Activated CD4-positive, alpha-beta T cell treated with anti-CD3 and anti-CD28 coated beads for 36 hours (primary cell): ENCODE measurements at regions not wholly inside any gene's neighbourhood (a gene's known extent, or its start where the extent isn't known, plus 50 kb on each side); places are given as distances from the start of the nearest gene placed in this dataset.

Experiments
- ATAC-seq: fragments of 200-7000 bp; cut with Tn5 transposase; one replicate; pipeline ENCODE4 v1.10.0; 2021; ENCODE audit warnings: mild to moderate bottlenecking, moderate library complexity
- CTCF ChIA-PET: fragments of 350-600 bp; sonication (Branson Sonifier 250); formaldehyde crosslinking; loops from one replicate; lab custom pipeline; 2021; ENCODE audit warnings: antibody characterized with exemption; lab: Charles Lee
- POLR2A ChIA-PET: fragments of 350-600 bp; sonication (Branson Sonifier 250); formaldehyde crosslinking; loops from one replicate; lab custom pipeline; 2021; ENCODE audit warnings: antibody characterized with exemption, inconsistent platforms; lab: Charles Lee
- DNase-seq: peaks from one replicate; pipeline ENCODE4 v3.0.0-alpha.2; 2020
- H3K27ac Mint-ChIP-seq: one replicate; pipeline ENCODE4 v1.8.0; 2021; ENCODE audit warnings: mixed read lengths
- H3K27me3 Mint-ChIP-seq: one replicate; pipeline ENCODE4 v1.8.0; 2021; ENCODE audit warnings: mixed read lengths
- H3K36me3 Mint-ChIP-seq: one replicate; pipeline ENCODE4 v1.8.0; 2021; ENCODE audit warnings: low read depth, mixed read lengths
- H3K4me1 Mint-ChIP-seq: one replicate; pipeline ENCODE4 v1.8.0; 2021; ENCODE audit warnings: mixed read lengths
- H3K4me3 Mint-ChIP-seq: one replicate; pipeline ENCODE4 v1.8.0; 2021; ENCODE audit warnings: mild to moderate bottlenecking, moderate library complexity, mixed read lengths
- H3K9me3 Mint-ChIP-seq: one replicate; pipeline ENCODE4 v1.8.0; 2021; ENCODE audit warnings: low read depth, mixed read lengths
- intact Hi-C, 2 experiments: fragments of 100-400 bp; cut with DNase I in 1 of 2; cut with micrococcal nuclease in 1 of 2; formaldehyde crosslinking; loops; one replicate each; pipeline versions ENCODE4 v1.14.2 to v1.15.1; 2022 to 2024; cut with DNase I, micrococcal nuclease

DNA sequence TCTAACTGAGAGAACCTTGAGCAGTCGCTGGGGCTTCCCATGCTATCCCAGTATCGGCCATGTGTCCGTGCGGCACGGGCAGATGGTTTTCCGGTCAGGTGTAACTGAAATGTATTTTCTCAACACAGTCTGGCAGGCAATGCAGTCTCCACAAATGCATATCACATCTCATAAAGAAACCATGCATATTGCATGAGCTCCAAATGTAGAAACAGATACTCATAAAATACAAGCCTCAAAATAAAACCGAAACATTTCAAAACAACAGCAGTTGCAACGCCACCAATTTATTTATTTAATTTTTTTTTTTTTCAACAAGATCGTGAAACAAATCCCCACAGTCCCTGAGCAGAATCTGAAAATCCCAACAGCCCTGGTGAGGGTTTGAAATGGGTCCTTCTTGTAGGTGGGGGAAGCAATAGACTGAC, 299.4 kb downstream of the LPIN1 start:
- Mint-ChIP-seq H3K4me3 (no peak overlapping the region), H3K27me3 (peaks cover 2% of the 10 kb centered on the region)
- ATAC-seq: no peak

DNA sequence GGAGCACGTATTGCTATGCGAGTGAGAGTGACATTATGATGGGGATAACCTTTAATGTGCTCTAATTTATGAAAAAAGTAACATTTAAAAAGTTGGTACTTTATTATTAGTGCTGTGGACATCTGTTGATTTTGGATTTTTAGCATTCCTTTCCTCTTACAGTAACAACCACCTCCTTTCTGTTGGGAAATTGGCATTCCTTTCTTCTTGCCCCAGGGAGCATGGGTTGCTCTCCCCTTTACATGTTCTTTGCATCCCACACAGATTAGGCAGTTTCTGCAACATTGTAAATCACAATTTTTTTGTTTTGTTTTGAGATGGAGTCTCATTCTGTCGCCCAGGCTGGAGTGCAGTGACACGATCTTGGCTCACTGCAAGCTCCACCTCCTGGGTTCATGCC, 300.2 kb downstream of the LPIN1 start:
- DNase-seq (no peak), ATAC-seq (no peak)
- Mint-ChIP-seq H3K4me1 (peaks cover 60% of the 10 kb centered on the region), H3K36me3 (no peaks in the 10 kb centered on the region), H3K9me3 (peaks cover 5% of the 10 kb centered on the region), H3K27me3 (peaks cover 2% of the 10 kb centered on the region), H3K4me3 (no peak overlapping the region), H3K27ac (no peak overlapping the region)
- CTCF ChIA-PET: interaction anchor here (0.8 kb wide), 1 partner anchor 670 kb away, joined by 4 read pairs; the partner anchor contains the start of gene TRIB2
- POLR2A ChIA-PET: no interaction called here
- intact Hi-C loops: loop anchor here in 1 of 2 experiments (10.0 kb wide), 1 partner anchor 182 kb away; no protein-coding TSS in a partner anchor

More for the DNA sequence above, 299.4 kb downstream of the LPIN1 start:
- no peaks in the 10 kb centered on the region for H3K36me3 Mint-ChIP-seq
- peaks cover 7% of the 10 kb centered on the region for H3K9me3 Mint-ChIP-seq
- no peak for DNase-seq
- POLR2A ChIA-PET: interaction anchor here (0.7 kb wide), 1 partner anchor 205 kb away, joined by 6 read pairs; no protein-coding TSS in a partner anchor
- H3K27ac Mint-ChIP-seq: no peak overlapping the region
- intact Hi-C loops: loop anchor here in 1 of 2 experiments (10.0 kb wide), 1 partner anchor 181 kb away; no protein-coding TSS in a partner anchor
- H3K4me1 Mint-ChIP-seq: peaks cover 60% of the 10 kb centered on the region
- CTCF ChIA-PET: interaction anchor here (0.6 to 0.8 kb wide), 3 partner anchors 94 to 906 kb away, joined by 3 to 5 read pairs (median 3); no protein-coding TSS in a partner anchor

DNA sequence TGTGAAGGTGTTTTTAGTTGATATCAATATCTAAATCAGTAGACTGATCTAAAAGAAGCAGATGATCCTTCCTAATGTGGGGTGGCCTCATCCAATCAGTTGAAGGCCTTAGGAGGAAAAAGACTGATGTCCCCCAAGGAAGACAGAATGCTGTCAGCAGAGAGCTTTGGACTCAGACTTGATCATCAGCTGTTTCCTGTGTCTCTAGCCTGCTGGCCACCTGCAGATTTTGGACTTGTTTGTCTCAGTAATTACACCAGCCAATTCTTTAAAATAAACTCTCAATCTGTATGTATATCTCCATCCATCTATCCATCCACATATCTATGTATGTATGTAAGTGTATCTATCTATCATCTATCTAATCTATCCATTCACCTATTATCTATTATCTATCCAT, 301.3 kb downstream of the LPIN1 start:
- H3K4me1 Mint-ChIP-seq: peaks cover 55% of the 10 kb centered on the region
- no peaks in the 10 kb centered on the region for H3K36me3 Mint-ChIP-seq
- H3K9me3 Mint-ChIP-seq: peaks cover 3% of the 10 kb centered on the region
- no peak for DNase-seq
- H3K4me3 Mint-ChIP-seq: no peak overlapping the region
- H3K27me3 Mint-ChIP-seq: peaks cover 2% of the 10 kb centered on the region
- intact Hi-C loops: loop anchor here in 1 of 2 experiments (10.0 kb wide), 1 partner anchor 183 kb away; no protein-coding TSS in a partner anchor
- H3K27ac Mint-ChIP-seq: no peak overlapping the region
- ChIA-PET CTCF (interaction anchor here (0.6 kb wide), 2 partner anchors 303 to 621 kb away, joined by 3 read pairs; no protein-coding TSS in a partner anchor), POLR2A (no interaction called here)
- no peak for ATAC-seq

DNA sequence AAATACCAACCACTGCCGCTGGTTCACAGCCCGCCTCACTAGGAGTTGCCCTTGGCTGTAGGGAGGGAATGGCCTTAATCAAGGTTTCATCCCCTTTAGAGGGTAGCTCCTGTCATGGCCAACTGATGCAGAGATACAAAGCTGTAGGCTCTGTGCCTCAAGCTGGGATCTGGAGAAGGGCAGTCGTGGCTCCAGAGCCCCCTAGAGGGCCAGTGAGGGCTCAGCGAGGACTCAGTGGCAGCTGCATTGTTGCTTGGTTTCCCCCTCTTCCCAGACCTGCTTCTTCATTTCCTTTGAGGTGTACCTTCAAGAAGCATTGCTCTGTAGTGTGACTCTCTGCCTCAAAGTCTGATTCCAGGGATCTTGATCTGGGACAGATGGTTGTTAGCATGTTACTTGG, 302.1 kb downstream of the LPIN1 start:
- H3K9me3 Mint-ChIP-seq: no peaks in the 10 kb centered on the region
- intact Hi-C loops: loop anchor here in 1 of 2 experiments (10.0 kb wide), 1 partner anchor 184 kb away; no protein-coding TSS in a partner anchor
- DNase-seq (no peak), ATAC-seq (no peak)
- H3K36me3 Mint-ChIP-seq: no peaks in the 10 kb centered on the region
- no peak overlapping the region for H3K27ac Mint-ChIP-seq
- H3K4me3 Mint-ChIP-seq: no peak overlapping the region
- peaks cover 47% of the 10 kb centered on the region for H3K4me1 Mint-ChIP-seq
- ChIA-PET POLR2A (no interaction called here), CTCF (interaction anchor here (0.6 kb wide), 1 partner anchor 12 kb away, joined by 3 read pairs; no protein-coding TSS in a partner anchor)
- H3K27me3 Mint-ChIP-seq: peaks cover 2% of the 10 kb centered on the region

DNA sequence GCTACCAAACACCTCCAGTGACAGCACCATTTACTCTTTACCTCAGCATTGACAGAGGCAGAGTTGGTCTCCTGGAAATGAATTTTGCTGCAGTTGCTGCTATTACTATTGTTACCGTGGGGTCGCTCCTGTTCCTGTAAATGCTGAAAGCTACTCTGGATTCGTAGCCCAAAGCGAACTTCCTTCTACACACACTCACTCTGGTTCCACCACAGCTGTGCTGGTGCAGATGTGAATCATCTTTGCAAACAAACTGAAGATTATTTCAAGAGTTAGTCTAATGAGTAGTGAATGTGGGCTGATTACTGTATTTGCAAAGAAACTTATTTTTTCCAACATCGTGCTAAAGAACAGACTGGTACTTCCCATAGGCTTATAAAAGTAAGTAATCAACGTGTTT, 304.0 kb downstream of the LPIN1 start:
- H3K27me3 Mint-ChIP-seq: peaks cover 2% of the 10 kb centered on the region
- intact Hi-C loops: no loop called here
- no peak overlapping the region for H3K4me3 Mint-ChIP-seq
- DNase-seq (no peak), ATAC-seq (no peak)
- H3K27ac Mint-ChIP-seq: no peak overlapping the region
- peaks cover 29% of the 10 kb centered on the region for H3K4me1 Mint-ChIP-seq
- POLR2A ChIA-PET: no interaction called here
- no peaks in the 10 kb centered on the region for H3K36me3 Mint-ChIP-seq
- CTCF ChIA-PET: no interaction called here
- H3K9me3 Mint-ChIP-seq: peaks cover 3% of the 10 kb centered on the region

DNA sequence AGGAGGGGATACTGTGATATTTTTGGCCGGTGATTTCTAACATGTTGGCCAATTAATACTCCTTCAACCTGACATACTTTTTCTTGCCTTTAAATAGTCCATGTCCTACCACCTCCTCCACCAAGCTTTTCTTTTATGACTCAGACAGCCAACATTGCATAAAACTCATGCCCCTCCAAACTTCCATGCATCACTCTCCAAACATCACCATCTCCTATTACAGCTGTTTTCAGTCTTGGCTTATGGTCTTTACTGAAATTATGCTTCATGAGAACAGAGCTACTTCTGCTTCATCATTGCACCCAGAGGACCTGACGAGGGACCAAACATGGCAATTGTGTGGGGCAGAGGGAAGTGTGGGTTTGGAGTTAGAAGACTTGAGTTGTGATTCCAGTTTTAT, 305.4 kb downstream of the LPIN1 start:
- no peak for ATAC-seq
- ChIA-PET CTCF (interaction anchor here (0.7 kb wide), 1 partner anchor 757 kb away, joined by 3 read pairs; no protein-coding TSS in a partner anchor), POLR2A (no interaction called here)
- intact Hi-C loops: no loop called here
- Mint-ChIP-seq H3K27ac (no peak overlapping the region), H3K36me3 (no peaks in the 10 kb centered on the region), H3K27me3 (peaks cover 3% of the 10 kb centered on the region), H3K9me3 (peaks cover 3% of the 10 kb centered on the region), H3K4me3 (no peak overlapping the region), H3K4me1 (peaks cover 17% of the 10 kb centered on the region)
- DNase-seq: no peak

DNA sequence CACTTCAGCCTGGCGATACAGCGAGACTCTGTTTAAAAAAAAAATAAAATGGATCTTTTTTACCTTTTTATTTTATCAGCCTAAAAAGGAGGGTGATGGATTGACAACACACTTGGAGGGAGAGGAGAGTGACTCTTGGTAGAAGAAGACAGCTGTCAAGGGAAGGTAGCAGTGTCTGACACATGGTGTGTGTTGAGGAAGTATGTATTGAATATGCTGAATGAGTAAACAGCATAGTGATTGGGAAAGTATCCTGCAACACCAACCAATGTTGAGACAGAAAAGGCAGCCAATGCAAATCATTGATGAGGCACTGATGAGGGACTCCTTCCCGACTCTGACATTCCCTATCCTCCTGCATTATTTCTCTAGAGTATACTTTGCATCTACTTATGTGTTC, 306.4 kb downstream of the LPIN1 start:
- ChIA-PET POLR2A (no interaction called here), CTCF (no interaction called here)
- Mint-ChIP-seq H3K9me3 (peaks cover 3% of the 10 kb centered on the region), H3K36me3 (no peaks in the 10 kb centered on the region), H3K4me1 (peaks cover 16% of the 10 kb centered on the region), H3K27me3 (peaks cover 3% of the 10 kb centered on the region), H3K27ac (no peak overlapping the region), H3K4me3 (no peak overlapping the region)
- ATAC-seq: no peak
- no peak for DNase-seq
- intact Hi-C loops: no loop called here

DNA sequence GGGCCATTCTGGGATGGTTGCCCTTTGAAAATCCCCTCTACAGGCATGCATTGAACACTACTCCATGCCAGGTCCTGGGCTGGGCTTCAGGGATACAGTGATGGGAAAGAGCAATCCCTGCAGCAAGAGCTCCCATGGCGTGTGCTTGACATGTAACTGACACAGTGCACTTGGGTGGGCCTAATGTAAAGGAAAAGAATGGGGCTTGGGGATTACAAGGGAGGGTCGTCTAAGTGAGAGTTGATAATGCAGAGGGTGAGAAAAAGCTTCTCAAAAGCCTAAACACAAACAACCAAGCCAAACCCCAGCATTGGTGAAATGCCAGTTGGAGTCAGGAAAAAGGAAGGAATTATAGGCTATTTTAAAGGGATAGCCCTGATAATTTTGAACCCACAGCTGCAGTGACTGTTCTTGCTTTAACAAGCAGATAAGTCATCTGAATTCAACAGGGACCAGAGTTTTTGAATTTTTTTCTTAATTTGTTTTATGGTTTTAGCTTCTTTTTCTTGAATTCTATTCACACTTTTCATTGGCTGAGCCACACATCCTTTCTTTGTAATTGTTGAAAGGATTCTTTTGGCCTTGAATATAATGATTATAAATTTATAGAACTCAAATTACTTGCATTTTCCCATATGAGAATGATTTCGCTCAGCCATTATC, 308.7 kb downstream of the LPIN1 start:
- POLR2A ChIA-PET: no interaction called here
- Mint-ChIP-seq H3K27ac (no peak overlapping the region), H3K36me3 (no peaks in the 10 kb centered on the region), H3K9me3 (peaks cover 3% of the 10 kb centered on the region), H3K4me1 (peaks cover 15% of the 10 kb centered on the region), H3K4me3 (no peak overlapping the region), H3K27me3 (peaks cover 2% of the 10 kb centered on the region)
- CTCF ChIA-PET: interaction anchor here (0.6 to 1.6 kb wide), 7 partner anchors 10 to 965 kb away, joined by 3 to 6 read pairs (median 4); no protein-coding TSS in a partner anchor
- no peak for ATAC-seq
- DNase-seq: no peak
- intact Hi-C loops: no loop called here

DNA sequence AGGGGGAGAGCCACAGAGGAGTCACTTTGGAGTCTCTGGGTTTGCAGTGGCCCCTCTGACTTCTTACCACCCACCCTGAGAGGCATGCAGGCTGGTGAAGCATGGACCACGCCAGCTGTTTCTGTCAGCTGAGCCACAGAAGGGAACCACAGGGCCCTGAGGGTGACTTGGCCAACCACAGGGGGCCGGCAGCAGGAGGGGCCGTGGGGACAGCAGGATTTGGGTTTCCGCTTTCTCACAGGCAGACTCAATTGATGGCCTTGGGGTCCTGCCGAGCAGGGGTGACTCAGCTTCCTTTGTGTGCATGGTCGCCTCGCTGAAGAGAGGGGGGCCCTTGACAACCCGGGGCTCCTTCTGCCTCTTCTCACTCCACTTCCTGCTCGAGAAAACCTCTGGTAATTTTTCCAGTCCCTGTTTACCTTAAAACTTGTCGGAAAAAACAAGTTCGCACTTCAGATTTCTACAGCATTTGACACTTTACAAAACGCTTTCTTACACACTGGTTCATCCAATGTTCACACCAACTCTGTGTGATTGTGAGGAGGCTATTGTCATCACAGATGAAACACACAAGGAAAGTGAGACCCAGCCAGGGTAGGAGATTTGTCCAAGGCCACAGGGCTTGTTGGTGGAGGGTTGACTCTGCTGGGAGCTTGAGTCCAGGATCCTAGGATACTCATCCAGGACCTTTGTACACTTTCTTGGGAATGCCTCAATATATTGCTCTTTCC, 311.2 kb downstream of the LPIN1 start:
- Mint-ChIP-seq H3K27ac (no peak overlapping the region), H3K36me3 (no peaks in the 10 kb centered on the region), H3K9me3 (peaks cover 3% of the 10 kb centered on the region), H3K27me3 (peaks cover 2% of the 10 kb centered on the region), H3K4me3 (no peak overlapping the region), H3K4me1 (peaks cover 10% of the 10 kb centered on the region)
- ATAC-seq: peak; percentile 33
- intact Hi-C loops: no loop called here
- CTCF ChIA-PET: interaction anchor here (0.6 kb wide), 1 partner anchor 475 kb away, joined by 3 read pairs; no protein-coding TSS in a partner anchor
- POLR2A ChIA-PET: no interaction called here
- peak; percentile 16 for DNase-seq

DNA sequence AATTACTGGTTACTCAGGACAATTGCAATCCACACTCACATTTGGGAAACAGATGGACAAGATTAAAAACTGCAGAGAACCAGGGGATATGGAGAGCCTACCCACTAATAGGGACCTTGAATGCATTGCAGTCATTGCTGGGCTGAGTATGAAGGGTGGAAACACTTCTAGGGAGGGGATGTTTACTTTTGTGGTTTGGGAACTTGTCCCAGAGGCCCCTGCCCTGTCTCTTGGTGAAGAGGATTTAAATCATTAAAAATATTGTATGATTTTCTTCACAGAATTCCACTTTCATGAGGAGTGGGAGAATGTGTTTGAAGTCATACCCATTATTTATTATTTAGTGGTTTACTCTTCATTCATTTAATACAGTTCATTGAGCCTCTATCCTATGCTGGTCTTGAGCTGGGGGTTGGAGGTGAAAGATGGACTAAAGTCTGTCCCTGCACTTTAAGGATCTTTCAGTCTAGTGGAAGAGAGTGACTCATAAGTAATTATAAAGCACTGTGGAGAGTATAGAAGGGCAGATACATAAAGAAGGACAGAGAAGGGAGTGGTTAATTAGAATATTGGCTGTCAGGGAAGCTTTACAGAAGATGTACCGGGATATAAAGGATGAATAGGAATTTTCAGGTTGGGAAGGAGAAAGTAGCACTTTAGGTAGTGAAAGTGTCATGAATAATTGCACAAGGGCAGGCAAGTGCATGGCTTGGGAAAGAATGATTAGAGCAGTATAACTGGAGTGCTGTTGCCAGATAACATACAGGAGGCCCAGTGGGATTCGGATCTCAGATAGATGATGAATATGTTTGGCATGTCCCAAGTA, 313.4 kb downstream of the LPIN1 start:
- Mint-ChIP-seq H3K4me3 (no peak overlapping the region), H3K27ac (no peak overlapping the region), H3K9me3 (peaks cover 2% of the 10 kb centered on the region), H3K4me1 (peaks cover 10% of the 10 kb centered on the region), H3K36me3 (no peaks in the 10 kb centered on the region), H3K27me3 (peaks cover 2% of the 10 kb centered on the region)
- intact Hi-C loops: no loop called here
- no peak for DNase-seq
- POLR2A ChIA-PET: no interaction called here
- ATAC-seq: no peak
- CTCF ChIA-PET: no interaction called here

DNA sequence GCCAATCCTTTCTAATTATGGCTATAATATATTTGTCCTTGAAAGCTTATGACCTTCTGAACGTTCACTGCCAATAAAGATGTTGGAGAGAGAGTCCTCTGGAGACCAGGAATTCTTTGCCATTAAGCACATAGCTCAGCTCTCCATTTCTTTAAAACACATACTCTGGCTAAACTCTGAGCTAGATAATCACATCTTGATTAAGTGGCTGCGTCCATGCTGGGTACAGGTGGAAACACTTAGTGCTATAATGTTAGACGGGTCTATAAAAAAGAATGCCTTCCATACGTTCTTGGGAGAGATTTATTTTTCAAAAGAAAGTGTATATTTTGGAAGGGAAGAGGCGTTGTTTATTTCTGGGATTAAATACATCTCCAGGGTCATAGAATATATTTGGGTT, 314.5 kb downstream of the LPIN1 start:
- DNase-seq (no peak), ATAC-seq (no peak)
- ChIA-PET CTCF (no interaction called here), POLR2A (no interaction called here)
- Mint-ChIP-seq H3K4me1 (peaks cover 10% of the 10 kb centered on the region), H3K27me3 (peaks cover 2% of the 10 kb centered on the region), H3K27ac (no peak overlapping the region), H3K36me3 (no peaks in the 10 kb centered on the region), H3K9me3 (peaks cover 2% of the 10 kb centered on the region), H3K4me3 (no peak overlapping the region)
- intact Hi-C loops: no loop called here
